SK-N-SH treated with all-trans-retinoic acid at 6 μM for 48 hours (cell line): ENCODE measurements at regions not wholly inside any gene's neighbourhood (a gene's known extent, or its start where the extent isn't known, plus 50 kb on each side); places are given as distances from the start of the nearest gene placed in this dataset.

Experiments
- ARNTL ChIP-seq: fragments of 450-650 bp; formaldehyde crosslinking; IDR thresholded peaks from 2 replicates; pipeline ENCODE4 v1.5.0; 2020; ENCODE audit warnings: low read depth, mild to moderate bottlenecking, moderate library complexity, borderline replicate concordance
- BACH2 ChIP-seq: fragments of 250-450 bp; sonication (Bioruptor Pico); IDR thresholded peaks from 2 replicates; pipeline ENCODE4 v1.9.0; 2021; ENCODE audit warnings: mild to moderate bottlenecking, borderline replicate concordance
- CSDC2 ChIP-seq: fragments of 250-450 bp; sonication (Bioruptor Pico); IDR thresholded peaks from 2 replicates; pipeline ENCODE4 v1.5.0; 2020; ENCODE audit warnings: mild to moderate bottlenecking, moderate library complexity
- CSRNP3 ChIP-seq: fragments of 250-450 bp; sonication (Bioruptor Pico); IDR thresholded peaks from 2 replicates; pipeline ENCODE4 v1.5.1; 2021; ENCODE audit warnings: mild to moderate bottlenecking, moderate library complexity
- PATZ1 ChIP-seq: fragments of 250-450 bp; sonication (Bioruptor Pico); IDR thresholded peaks from 2 replicates; pipeline ENCODE4 v1.8.0; 2020; ENCODE audit warnings: mild to moderate bottlenecking, moderate library complexity, borderline replicate concordance
- POU6F1 ChIP-seq: fragments of 250-450 bp; sonication (Bioruptor Pico); IDR thresholded peaks from 2 replicates; pipeline ENCODE4 v1.8.0; 2021; ENCODE audit warnings: low read depth, mild to moderate bottlenecking, moderate library complexity, borderline replicate concordance
- RARB ChIP-seq: fragments of 250-450 bp; sonication (Bioruptor Pico); IDR thresholded peaks from 2 replicates; pipeline ENCODE4 v1.8.0; 2021; ENCODE audit warnings: mild to moderate bottlenecking, moderate library complexity
- SNAI2 ChIP-seq: fragments of 250-450 bp; sonication (Bioruptor Pico); IDR thresholded peaks from 2 replicates; pipeline ENCODE4 v1.5.0; 2020; ENCODE audit warnings: mild to moderate bottlenecking, moderate library complexity
- ZC3H10 ChIP-seq: fragments of 250-450 bp; sonication (Bioruptor Pico); IDR thresholded peaks from 2 replicates; pipeline ENCODE4 v1.5.1; 2021; ENCODE audit warnings: mild to moderate bottlenecking, moderate library complexity
- ZFP3 ChIP-seq: fragments of 250-450 bp; sonication (Bioruptor Pico); IDR thresholded peaks from 2 replicates; pipeline ENCODE4 v1.5.0; 2020; ENCODE audit warnings: mild to moderate bottlenecking, moderate library complexity
- ZFP30 ChIP-seq: fragments of 450-650 bp; formaldehyde crosslinking; IDR thresholded peaks from 2 replicates; pipeline ENCODE4 v1.5.0; 2022; ENCODE audit warnings: mild to moderate bottlenecking, moderate library complexity
- ZNF565 ChIP-seq: fragments of 450-650 bp; formaldehyde crosslinking; conservative IDR thresholded peaks from 2 replicates; pipeline ENCODE4 v1.5.0; 2020; ENCODE audit warnings: low read depth, mild to moderate bottlenecking, moderate library complexity
- ZNF8 ChIP-seq: fragments of 450-650 bp; formaldehyde crosslinking; IDR thresholded peaks from 2 replicates; pipeline ENCODE4 v1.5.0; 2020; ENCODE audit warnings: mild to moderate bottlenecking, moderate library complexity

DNA sequence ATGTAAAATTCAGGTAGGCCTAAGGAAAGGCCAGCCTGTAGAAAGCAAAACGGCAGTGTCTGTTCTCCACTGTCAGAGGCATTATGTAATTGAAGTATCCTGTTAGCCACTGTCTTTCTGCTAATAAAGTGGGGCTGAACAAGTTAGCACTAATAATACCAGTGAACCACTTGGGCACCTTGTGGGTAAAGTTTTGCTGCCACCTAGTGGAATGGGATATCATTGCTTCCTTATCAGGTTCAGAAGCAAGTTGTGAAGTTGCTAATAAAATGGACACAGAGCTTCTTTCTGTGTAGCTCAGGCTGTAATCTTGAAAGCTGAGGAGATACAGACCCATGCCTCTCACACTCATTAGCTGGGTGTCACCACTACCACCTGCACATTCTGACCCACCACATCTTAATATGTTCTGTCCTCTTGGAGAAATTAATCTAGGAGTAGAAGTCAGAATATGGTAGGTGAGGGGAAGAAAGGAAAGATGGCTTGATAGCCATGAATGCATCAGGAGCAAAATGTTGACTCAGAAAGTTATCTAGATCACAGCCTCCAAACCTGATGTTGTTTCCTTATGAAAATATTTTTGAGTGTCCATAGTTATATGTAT lies 175.1 kb downstream of the SEPTIN7 start:
- TF ChIP-seq PATZ1 (CRISPR knock-in tag) (no peak), ZC3H10 (no peak), RARB (no peak), ZFP3 (CRISPR knock-in tag) (no peak), SNAI2 (CRISPR knock-in tag) (no peak), ZFP30 (CRISPR knock-in tag) (no peak), ZNF565 (CRISPR knock-in tag) (no peak), POU6F1 (CRISPR knock-in tag) (no peak), ZNF8 (CRISPR knock-in tag) (no peak), CSDC2 (no peak), CSRNP3 (CRISPR knock-in tag) (no peak), ARNTL (CRISPR knock-in tag) (no peak), BACH2 (CRISPR knock-in tag) (no peak)
